ENCODE measurements at regions not wholly inside any gene's neighbourhood (a gene's known extent, or its start where the extent isn't known, plus 50 kb on each side); places are given as distances from the start of the nearest gene placed in this dataset.

- TF ChIP-seq EZH2phosphoT487 (IDR thresholded peaks at IDR 0.05; ENCODE audit: insufficient read depth, low read depth) (no peak), EZH2 (IDR thresholded peaks at IDR 0.05; ENCODE audit: insufficient read depth, poor library complexity, severe bottlenecking) (no peak)
Measured at GRCh38 chr9:2390028-2390427, 231.6 kb upstream of the VLDLR start.

Data from GM23248 (cell line).